ENCODE measurements at regions not wholly inside any gene's neighbourhood (a gene's known extent, or its start where the extent isn't known, plus 50 kb on each side); places are given as distances from the start of the nearest gene placed in this dataset.

DNA sequence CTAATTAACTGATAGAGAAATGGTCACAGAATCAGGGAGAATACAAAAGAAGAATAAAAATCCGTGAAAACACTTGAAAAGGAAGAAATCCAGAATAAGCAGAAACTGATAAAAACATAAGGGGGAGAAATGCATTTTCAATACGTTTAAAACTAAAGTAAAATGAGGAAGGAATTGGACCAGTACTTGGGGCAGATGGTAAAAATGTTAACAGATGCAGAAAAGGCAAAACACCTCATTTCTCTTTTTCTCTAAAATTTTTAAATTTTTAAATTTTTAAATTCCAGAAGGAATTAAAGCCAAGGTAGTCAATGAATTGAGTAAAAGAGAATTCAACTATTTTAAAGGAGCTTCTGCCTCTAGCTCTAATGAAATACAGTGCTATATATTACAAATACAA lies 353.9 kb downstream of the METTL4 start:
- no peak overlapping the region for H3K27ac ChIP-seq
- no peak for DNase-seq (ENCODE audit: low read depth, low spot score)
- no peak for TF ChIP-seq POLR2AphosphoS5 (IDR thresholded peaks at IDR 0.05; ENCODE audit: borderline replicate concordance, low read depth, low read length)
- no peak overlapping the region for H3K4me3 ChIP-seq
- H3K9ac ChIP-seq (ENCODE audit: insufficient read length): no peak overlapping the region
- H3K36me3 ChIP-seq (ENCODE audit: insufficient read depth, low read length): no peaks in the 10 kb centered on the region
- no peaks in the 10 kb centered on the region for H3K9me3 ChIP-seq (ENCODE audit: low read depth, low read length)

DNA sequence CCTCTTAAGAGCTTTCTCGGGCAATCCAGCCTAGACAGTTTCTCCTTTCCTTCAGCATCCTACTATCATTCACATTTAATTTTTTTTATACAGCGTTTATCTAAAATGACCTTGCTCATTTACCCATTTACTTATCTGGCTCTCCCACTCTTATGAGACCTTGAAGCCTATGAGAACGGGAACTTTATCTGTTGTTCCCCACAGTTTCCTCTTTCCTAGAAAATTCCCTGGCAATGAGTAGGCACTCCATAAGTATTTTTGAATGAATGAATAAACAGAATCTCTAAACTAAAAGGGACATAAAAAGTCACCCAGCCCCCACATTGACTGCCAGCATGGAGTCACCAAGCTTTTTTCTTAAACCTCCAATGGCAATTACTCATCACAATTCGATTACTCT lies 353.2 kb downstream of the METTL4 start:
- no peak overlapping the region for H3K4me3 ChIP-seq
- H3K27ac ChIP-seq: no peak overlapping the region
- no peaks in the 10 kb centered on the region for H3K9me3 ChIP-seq (ENCODE audit: low read depth, low read length)
- TF ChIP-seq POLR2AphosphoS5 (IDR thresholded peaks at IDR 0.05; ENCODE audit: borderline replicate concordance, low read depth, low read length): no peak
- no peak for TF ChIP-seq EZH2 (IDR thresholded peaks at IDR 0.05)
- no peak for TF ChIP-seq FOXP2 (optimal IDR thresholded peaks at IDR 0.05; ENCODE audit: control extremely low read depth, extremely low read length, insufficient read depth)
- no peak for DNase-seq (ENCODE audit: low read depth, low spot score)
- no peaks in the 10 kb centered on the region for H3K36me3 ChIP-seq (ENCODE audit: insufficient read depth, low read length)
- no peak overlapping the region for H3K9ac ChIP-seq (ENCODE audit: insufficient read length)

DNA sequence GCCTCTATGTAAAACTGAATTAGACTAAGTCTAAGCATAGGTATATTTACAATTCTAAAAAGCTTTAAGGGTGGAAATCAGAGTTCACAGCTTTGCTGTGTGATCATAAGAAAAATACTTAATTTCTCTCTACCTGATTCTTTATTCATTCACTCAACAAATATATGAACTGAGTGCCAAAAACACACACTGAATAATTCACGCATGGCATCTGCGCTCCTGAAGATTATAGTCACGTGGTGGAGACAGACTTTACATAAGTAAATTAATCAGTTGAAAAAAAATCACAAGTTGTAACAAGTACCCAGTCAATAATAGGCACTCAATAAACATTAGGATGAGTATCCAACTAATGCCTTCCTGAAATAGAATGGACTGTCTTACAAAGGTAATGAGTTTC lies 351.6 kb downstream of the METTL4 start:
- H3K27ac ChIP-seq: no peak overlapping the region
- TF ChIP-seq FOXP2 (optimal IDR thresholded peaks at IDR 0.05; ENCODE audit: control extremely low read depth, extremely low read length, insufficient read depth): no peak
- no peak for TF ChIP-seq EZH2 (IDR thresholded peaks at IDR 0.05)
- no peak for TF ChIP-seq POLR2AphosphoS5 (IDR thresholded peaks at IDR 0.05; ENCODE audit: borderline replicate concordance, low read depth, low read length)
- no peaks in the 10 kb centered on the region for H3K9me3 ChIP-seq (ENCODE audit: low read depth, low read length)
- no peak overlapping the region for H3K9ac ChIP-seq (ENCODE audit: insufficient read length)
- no peak for DNase-seq (ENCODE audit: low read depth, low spot score)
- no peaks in the 10 kb centered on the region for H3K36me3 ChIP-seq (ENCODE audit: insufficient read depth, low read length)
- no peak overlapping the region for H3K4me3 ChIP-seq

DNA sequence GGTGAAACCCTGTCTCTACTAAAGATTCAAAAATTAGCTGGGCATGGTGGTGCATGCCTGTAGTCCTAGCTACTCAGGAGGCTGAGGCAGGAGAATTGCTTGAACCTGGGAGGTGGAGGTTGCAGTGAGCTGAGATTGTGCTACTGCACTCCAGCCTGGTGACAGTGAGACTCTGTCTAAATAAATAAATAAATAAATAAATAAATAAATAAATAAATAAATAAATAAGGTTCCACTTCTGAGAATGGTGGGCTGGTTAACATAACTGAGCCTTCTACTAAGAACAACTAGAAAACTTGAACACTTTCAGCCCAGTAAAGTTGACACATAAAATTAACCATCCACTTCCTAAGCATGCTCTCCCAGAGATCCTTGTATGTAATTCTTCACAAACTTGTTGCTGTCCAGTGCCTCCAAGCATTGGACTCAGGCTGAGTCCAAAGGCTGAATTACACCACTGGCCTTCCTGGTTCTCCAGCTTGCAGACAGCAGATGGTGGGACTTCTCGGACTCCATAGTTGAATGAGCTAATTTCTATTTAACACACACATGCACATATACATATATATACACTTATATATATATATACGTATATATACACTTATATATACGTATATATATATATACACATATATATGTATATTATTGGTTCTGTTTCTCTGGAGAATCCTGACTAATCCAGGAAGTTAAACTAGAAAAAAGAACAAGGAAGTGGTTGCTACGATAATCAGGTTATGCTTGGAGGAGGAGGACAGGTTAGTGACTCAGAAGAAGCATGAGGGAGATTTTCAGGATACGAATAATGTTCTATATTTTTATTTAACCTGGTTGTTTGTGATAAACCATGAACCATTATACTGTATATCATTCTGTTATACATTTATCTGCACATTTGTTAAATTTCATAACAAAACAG lies 348.8 kb downstream of the METTL4 start:
- Histone ChIP-seq H3K36me3 (ENCODE audit: insufficient read depth, low read length) (no peaks in the 10 kb centered on the region), H3K9me3 (ENCODE audit: low read depth, low read length) (no peaks in the 10 kb centered on the region), H3K4me3 (no peak overlapping the region), H3K9ac (ENCODE audit: insufficient read length) (no peak overlapping the region), H3K27ac (no peak overlapping the region)
- no peak for TF ChIP-seq EZH2 (IDR thresholded peaks at IDR 0.05)
- no peak for TF ChIP-seq POLR2AphosphoS5 (IDR thresholded peaks at IDR 0.05; ENCODE audit: borderline replicate concordance, low read depth, low read length)
- no peak for TF ChIP-seq FOXP2 (optimal IDR thresholded peaks at IDR 0.05; ENCODE audit: control extremely low read depth, extremely low read length, insufficient read depth)
- DNase-seq (ENCODE audit: low read depth, low spot score): no peak

DNA sequence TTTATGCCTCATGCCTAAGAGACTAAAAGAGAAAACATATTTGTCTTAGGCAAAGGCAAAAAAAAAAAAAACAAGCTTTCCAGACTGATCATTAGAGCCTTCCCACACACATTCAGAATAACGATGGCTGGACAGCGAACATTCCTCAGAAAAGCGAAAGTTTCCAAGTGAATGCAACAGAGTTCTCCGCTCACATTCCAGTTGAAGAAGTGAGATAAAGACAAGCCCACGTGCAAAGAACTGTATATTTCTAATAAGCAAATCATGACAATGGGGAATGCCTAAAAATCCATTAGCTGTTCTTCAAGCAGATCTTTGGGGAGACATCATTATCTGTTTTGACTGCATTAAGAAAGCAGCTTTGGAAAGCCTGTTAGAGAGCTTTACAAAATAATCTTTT lies 347.9 kb downstream of the METTL4 start:
- no peak for DNase-seq (ENCODE audit: low read depth, low spot score)
- Histone ChIP-seq H3K9ac (ENCODE audit: insufficient read length) (no peak overlapping the region), H3K27ac (no peak overlapping the region), H3K4me3 (no peak overlapping the region), H3K9me3 (ENCODE audit: low read depth, low read length) (no peaks in the 10 kb centered on the region), H3K36me3 (ENCODE audit: insufficient read depth, low read length) (no peaks in the 10 kb centered on the region)
- TF ChIP-seq POLR2AphosphoS5 (IDR thresholded peaks at IDR 0.05; ENCODE audit: borderline replicate concordance, low read depth, low read length) (no peak), EZH2 (IDR thresholded peaks at IDR 0.05) (no peak), FOXP2 (optimal IDR thresholded peaks at IDR 0.05; ENCODE audit: control extremely low read depth, extremely low read length, insufficient read depth) (no peak)

DNA sequence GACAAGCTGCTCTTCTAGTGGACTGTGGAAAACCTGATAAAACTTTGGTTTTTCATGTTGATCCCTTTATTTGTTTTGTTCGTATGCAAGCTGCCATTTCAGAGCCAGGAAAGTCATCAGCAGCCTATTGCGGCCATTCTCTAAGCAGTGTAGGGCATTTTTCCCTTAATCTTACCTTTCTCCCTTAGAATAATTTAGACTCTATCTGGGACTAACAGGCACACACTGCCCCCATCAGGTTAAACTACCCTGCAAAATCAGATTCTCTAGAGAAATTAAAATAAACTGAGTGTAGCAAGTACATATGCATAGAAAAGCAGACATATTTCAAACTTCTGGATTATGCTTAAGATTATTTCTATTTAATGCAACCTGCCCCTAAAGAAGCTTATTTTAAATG lies 347.5 kb downstream of the METTL4 start:
- no peak for DNase-seq (ENCODE audit: low read depth, low spot score)
- H3K4me3 ChIP-seq: no peak overlapping the region
- H3K9ac ChIP-seq (ENCODE audit: insufficient read length): no peak overlapping the region
- no peaks in the 10 kb centered on the region for H3K36me3 ChIP-seq (ENCODE audit: insufficient read depth, low read length)
- TF ChIP-seq EZH2 (IDR thresholded peaks at IDR 0.05) (no peak), POLR2AphosphoS5 (IDR thresholded peaks at IDR 0.05; ENCODE audit: borderline replicate concordance, low read depth, low read length) (no peak), FOXP2 (optimal IDR thresholded peaks at IDR 0.05; ENCODE audit: control extremely low read depth, extremely low read length, insufficient read depth) (no peak)
- H3K27ac ChIP-seq: no peak overlapping the region
- H3K9me3 ChIP-seq (ENCODE audit: low read depth, low read length): no peaks in the 10 kb centered on the region

DNA sequence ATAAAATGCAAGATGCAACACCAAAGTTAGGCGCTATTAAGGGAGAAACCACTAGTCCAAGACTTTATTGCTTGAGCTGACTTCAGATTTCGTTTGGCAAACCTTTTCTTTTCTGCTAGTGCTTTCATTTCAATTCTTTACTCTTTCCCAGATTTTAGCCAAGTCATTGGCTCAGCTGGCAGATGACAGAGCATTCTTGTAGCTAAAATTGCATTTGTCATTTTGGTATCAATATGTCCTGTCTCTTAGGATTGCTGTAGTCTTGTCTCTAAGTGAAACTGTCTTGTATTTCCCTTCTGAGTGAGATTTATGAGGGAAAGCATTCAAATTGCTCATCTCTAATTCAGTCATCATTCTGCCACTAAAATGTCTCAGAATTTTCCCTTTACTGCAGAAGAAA lies 335.1 kb downstream of the METTL4 start:
- no peak for DNase-seq (ENCODE audit: low read depth, low spot score)
- Histone ChIP-seq H3K9me3 (ENCODE audit: low read depth, low read length) (no peaks in the 10 kb centered on the region), H3K27ac (no peak overlapping the region), H3K9ac (ENCODE audit: insufficient read length) (no peak overlapping the region), H3K36me3 (ENCODE audit: insufficient read depth, low read length) (no peaks in the 10 kb centered on the region), H3K4me3 (no peak overlapping the region)
- TF ChIP-seq EZH2 (IDR thresholded peaks at IDR 0.05): no peak
- no peak for TF ChIP-seq POLR2AphosphoS5 (IDR thresholded peaks at IDR 0.05; ENCODE audit: borderline replicate concordance, low read depth, low read length)
- TF ChIP-seq FOXP2 (optimal IDR thresholded peaks at IDR 0.05; ENCODE audit: control extremely low read depth, extremely low read length, insufficient read depth): no peak

DNA sequence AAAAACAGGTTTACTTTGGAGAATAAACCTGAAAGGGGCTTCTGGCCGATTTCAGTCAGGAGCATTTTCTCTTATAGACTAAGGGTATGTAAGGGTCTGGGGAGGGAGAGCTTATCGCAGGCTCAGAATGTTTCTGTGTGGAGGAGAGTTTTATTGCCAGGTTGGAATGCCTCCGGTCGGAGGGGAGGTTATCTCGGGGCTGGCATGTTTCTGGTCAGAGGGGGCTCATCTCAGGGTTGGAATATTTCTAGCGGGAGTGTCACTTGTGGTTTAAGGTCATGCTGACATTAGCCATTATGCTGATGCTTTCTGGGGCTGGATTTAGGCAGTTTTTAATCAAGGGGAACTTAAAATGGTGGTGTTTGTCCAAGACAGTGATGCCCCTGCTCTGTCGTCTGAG lies 333.6 kb downstream of the METTL4 start:
- TF ChIP-seq EZH2 (IDR thresholded peaks at IDR 0.05) (no peak), POLR2AphosphoS5 (IDR thresholded peaks at IDR 0.05; ENCODE audit: borderline replicate concordance, low read depth, low read length) (no peak), FOXP2 (optimal IDR thresholded peaks at IDR 0.05; ENCODE audit: control extremely low read depth, extremely low read length, insufficient read depth) (no peak)
- Histone ChIP-seq H3K27ac (no peak overlapping the region), H3K4me3 (no peak overlapping the region), H3K9ac (ENCODE audit: insufficient read length) (no peak overlapping the region), H3K9me3 (ENCODE audit: low read depth, low read length) (no peaks in the 10 kb centered on the region), H3K36me3 (ENCODE audit: insufficient read depth, low read length) (no peaks in the 10 kb centered on the region)
- no peak for DNase-seq (ENCODE audit: low read depth, low spot score)

DNA sequence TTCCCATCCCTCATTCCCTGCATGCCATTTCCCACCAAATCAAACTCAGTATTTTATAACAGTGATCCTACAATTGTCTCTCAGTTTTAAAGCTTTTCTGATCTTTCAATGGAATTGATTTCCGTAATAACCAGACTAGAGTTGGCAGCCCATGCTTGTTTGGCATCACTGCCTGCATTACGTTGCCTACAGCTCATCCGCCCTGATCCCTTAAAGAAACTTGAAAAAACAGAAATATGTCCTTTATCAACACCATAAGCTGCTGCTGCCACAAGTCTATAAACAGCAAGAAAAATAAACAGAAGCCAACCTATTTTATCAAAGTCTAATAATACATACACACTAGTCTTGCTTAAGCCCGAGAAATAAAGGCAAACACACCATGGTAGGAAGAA lies 331.0 kb downstream of the METTL4 start:
- Histone ChIP-seq H3K27ac (no peak overlapping the region), H3K4me3 (no peak overlapping the region), H3K36me3 (ENCODE audit: insufficient read depth, low read length) (no peaks in the 10 kb centered on the region), H3K9ac (ENCODE audit: insufficient read length) (no peak overlapping the region), H3K9me3 (ENCODE audit: low read depth, low read length) (no peaks in the 10 kb centered on the region)
- no peak for DNase-seq (ENCODE audit: low read depth, low spot score)
- TF ChIP-seq FOXP2 (optimal IDR thresholded peaks at IDR 0.05; ENCODE audit: control extremely low read depth, extremely low read length, insufficient read depth): no peak
